Fibroblast of lung (primary cell): ENCODE measurements at regions not wholly inside any gene's neighbourhood (a gene's known extent, or its start where the extent isn't known, plus 50 kb on each side); places are given as distances from the start of the nearest gene placed in this dataset.

ENCODE experiments used
- CTCF ChIP-seq, 2 donors: IDR thresholded peaks in 1 of 2; conservative IDR thresholded peaks in 1 of 2; 1 replicate in 1 of 2; 2 replicates in 1 of 2; pipeline ENCODE4 v1.5.1; 2011 to 2012; ENCODE audit warnings: low read length in 2 of 2, control low read depth in 1 of 2, inconsistent platforms in 1 of 2, low read depth in 1 of 2, mild to moderate bottlenecking in 1 of 2
- EZH2 ChIP-seq: IDR thresholded peaks from 2 replicates; pipeline ENCODE4 v1.5.1; 2012; ENCODE audit warnings: low read length, control low read depth, mild to moderate bottlenecking; ENCODE audit errors: missing control alignments

- TF ChIP-seq CTCF (conservative IDR thresholded peaks at IDR 0.05 in 1 of 2, IDR thresholded peaks at IDR 0.05 in 1 of 2; ENCODE audit: low read depth in 1 of 2, low read length in 2 of 2) (no peak), EZH2 (no peak)
Observed at GRCh38 chr3:188962253-188963247, 209.2 kb upstream of the TPRG1 start.
